ENCODE measurements at regions not wholly inside any gene's neighbourhood (a gene's known extent, or its start where the extent isn't known, plus 50 kb on each side); places are given as distances from the start of the nearest gene placed in this dataset.

DNA sequence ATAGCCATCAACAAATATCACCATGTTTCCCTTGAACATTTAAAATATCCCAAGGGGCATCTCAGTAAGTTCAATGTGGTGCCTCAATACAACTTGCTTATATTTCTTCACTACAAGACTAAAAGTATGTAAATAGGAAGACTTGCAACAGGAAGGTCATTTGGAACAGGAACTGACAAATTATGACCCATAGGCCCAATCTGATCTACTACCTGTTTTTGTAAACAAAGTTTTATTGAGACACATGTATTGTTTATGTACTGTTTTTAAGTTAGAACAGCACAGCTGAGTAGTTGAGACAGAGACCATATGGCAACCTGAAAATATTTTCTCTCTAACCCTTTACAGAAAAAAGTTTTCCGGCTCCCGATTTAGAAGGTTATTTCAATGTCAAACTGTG, 154.8 kb upstream of the TFPI start:
- CTCF ChIA-PET, result no interaction called here

DNA sequence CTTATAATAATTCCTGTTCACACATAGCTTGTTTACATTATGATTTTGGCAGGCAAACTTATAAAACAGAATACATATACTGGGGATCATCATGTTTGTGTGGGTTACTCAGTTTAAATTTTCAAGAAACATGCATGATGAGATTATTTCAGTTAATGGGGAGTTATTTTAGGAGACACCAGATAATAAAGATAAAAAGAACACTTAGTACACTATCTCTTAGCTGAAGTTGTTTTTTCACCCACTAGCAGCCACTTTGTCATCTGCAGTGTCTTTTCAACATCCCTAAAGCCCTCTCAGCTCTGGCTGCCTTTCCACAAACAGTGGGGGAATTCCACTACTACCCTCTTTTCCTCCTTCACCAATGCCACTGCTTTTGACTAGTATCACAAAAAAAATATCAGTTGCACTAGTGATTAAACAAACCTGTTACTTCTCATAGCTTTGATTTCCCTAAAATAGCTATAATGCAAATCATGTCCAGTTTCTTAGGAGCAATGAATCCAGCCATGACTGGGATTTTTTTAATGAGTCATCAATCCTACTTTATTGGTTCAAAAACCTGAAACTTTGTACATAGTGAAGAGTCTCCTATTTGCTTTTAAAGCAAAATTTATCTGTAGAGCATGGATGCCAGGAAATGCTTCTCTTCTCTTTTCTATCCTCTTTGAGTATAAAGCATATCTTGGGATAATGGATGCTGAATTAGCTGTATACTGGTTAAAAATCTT, 156.7 kb upstream of the TFPI start:
- no peak overlapping the region for H3K4me3 ChIP-seq (ENCODE audit: low read length)
- no peak for TF ChIP-seq EZH2 (IDR thresholded peaks at IDR 0.05; ENCODE audit: low read length, unreplicated experiment)
- TF ChIP-seq, protein P1, sequence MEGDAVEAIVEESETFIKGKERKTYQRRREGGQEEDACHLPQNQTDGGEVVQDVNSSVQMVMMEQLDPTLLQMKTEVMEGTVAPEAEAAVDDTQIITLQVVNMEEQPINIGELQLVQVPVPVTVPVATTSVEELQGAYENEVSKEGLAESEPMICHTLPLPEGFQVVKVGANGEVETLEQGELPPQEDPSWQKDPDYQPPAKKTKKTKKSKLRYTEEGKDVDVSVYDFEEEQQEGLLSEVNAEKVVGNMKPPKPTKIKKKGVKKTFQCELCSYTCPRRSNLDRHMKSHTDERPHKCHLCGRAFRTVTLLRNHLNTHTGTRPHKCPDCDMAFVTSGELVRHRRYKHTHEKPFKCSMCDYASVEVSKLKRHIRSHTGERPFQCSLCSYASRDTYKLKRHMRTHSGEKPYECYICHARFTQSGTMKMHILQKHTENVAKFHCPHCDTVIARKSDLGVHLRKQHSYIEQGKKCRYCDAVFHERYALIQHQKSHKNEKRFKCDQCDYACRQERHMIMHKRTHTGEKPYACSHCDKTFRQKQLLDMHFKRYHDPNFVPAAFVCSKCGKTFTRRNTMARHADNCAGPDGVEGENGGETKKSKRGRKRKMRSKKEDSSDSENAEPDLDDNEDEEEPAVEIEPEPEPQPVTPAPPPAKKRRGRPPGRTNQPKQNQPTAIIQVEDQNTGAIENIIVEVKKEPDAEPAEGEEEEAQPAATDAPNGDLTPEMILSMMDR (conservative IDR thresholded peaks at IDR 0.05; ENCODE audit: low read depth, low read length), result no peak
- no peak for TF ChIP-seq EZH2phosphoT487 (IDR thresholded peaks at IDR 0.05; ENCODE audit: borderline replicate concordance, low read length)
- DNase-seq (peak; percentile 22), ATAC-seq (no peak)
- H3K36me3 ChIP-seq (ENCODE audit: low read depth, low read length), result no peaks in the 10 kb centered on the region
- no peaks in the 10 kb centered on the region for H3K79me2 ChIP-seq (ENCODE audit: low read length)
- no peaks in the 10 kb centered on the region for H3K27me3 ChIP-seq (ENCODE audit: low read length)
- H4K20me1 ChIP-seq (ENCODE audit: low read length), result no peaks in the 10 kb centered on the region
- H3K9me3 ChIP-seq (ENCODE audit: low read length), result no peaks in the 10 kb centered on the region
- no peaks in the 10 kb centered on the region for H3K4me1 ChIP-seq (ENCODE audit: insufficient read depth, low read length)
- H3K4me2 ChIP-seq (ENCODE audit: low read length), result no peak overlapping the region
- intact Hi-C loops (cut with micrococcal nuclease), result loop anchor here (10.0 kb wide), 1 partner anchor 886 kb away; no protein-coding TSS in a partner anchor
- H3K9me2 ChIP-seq (replicated peaks; ENCODE audit: low read length), result no peaks in the 10 kb centered on the region
- no TSS peak for BruUV-seq (replicated peaks)
- H3K9ac ChIP-seq (ENCODE audit: low read length), result no peak overlapping the region
- POLR2A ChIA-PET (ENCODE audit: unreplicated experiment), result no interaction called here
- no peak overlapping the region for H2AFZ ChIP-seq (ENCODE audit: low read length)
- no peaks in the 10 kb centered on the region for H3F3A ChIP-seq (ENCODE audit: low read length, unreplicated experiment)
- CTCF ChIA-PET, result no interaction called here
- H3K27ac ChIP-seq (ENCODE audit: low read length), result no peak overlapping the region

More for the DNA sequence above, 154.8 kb upstream of the TFPI start:
- POLR2A ChIA-PET (ENCODE audit: unreplicated experiment), result no interaction called here
- Histone ChIP-seq H2AFZ (ENCODE audit: low read length) (no peak overlapping the region), H3K4me1 (ENCODE audit: insufficient read depth, low read length) (no peaks in the 10 kb centered on the region), H3K4me2 (ENCODE audit: low read length) (no peak overlapping the region), H4K20me1 (ENCODE audit: low read length) (no peaks in the 10 kb centered on the region), H3K4me3 (ENCODE audit: low read length) (no peak overlapping the region), H3K9ac (ENCODE audit: low read length) (no peak overlapping the region), H3K36me3 (ENCODE audit: low read depth, low read length) (no peaks in the 10 kb centered on the region), H3K79me2 (ENCODE audit: low read length) (no peaks in the 10 kb centered on the region), H3K9me3 (ENCODE audit: low read length) (no peaks in the 10 kb centered on the region), H3F3A (ENCODE audit: low read length, unreplicated experiment) (no peaks in the 10 kb centered on the region), H3K27me3 (ENCODE audit: low read length) (no peaks in the 10 kb centered on the region), H3K9me2 (replicated peaks; ENCODE audit: low read length) (no peaks in the 10 kb centered on the region), H3K27ac (ENCODE audit: low read length) (no peak overlapping the region)
- intact Hi-C loops (cut with micrococcal nuclease), result no loop called here
- DNase-seq (no peak), ATAC-seq (no peak)
- no TSS peak for BruUV-seq (replicated peaks)
- no peak for TF ChIP-seq EZH2 (IDR thresholded peaks at IDR 0.05; ENCODE audit: low read length, unreplicated experiment)
- no peak for TF ChIP-seq EZH2phosphoT487 (IDR thresholded peaks at IDR 0.05; ENCODE audit: borderline replicate concordance, low read length)
- TF ChIP-seq, protein P1 (conservative IDR thresholded peaks at IDR 0.05; ENCODE audit: low read depth, low read length), result no peak

DNA sequence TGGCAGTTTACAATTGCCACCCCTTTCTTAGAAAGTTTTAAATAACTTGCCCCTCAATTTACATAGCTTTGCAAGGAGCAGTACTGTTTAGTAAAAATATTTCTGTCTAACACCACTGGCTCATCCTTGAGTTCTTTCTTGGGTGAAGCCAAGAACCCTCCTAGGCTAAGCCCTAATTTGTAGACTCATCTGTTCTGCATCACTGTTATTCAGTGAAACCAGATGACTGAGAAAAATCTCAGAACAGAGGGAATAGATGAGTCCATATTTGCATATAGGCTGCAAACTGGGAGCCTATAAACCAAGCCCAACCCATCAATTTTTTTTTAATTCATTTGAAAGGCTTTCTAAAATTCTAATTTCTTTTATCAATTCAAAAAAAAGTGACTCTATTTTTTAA, 161.4 kb upstream of the TFPI start:
- POLR2A ChIA-PET (ENCODE audit: unreplicated experiment), result interaction anchor here (0.6 kb wide), 1 partner anchor 36 kb away, joined by 3 read pairs; no protein-coding TSS in a partner anchor
- no peak overlapping the region for H3K4me3 ChIP-seq (ENCODE audit: low read length)
- BruUV-seq (replicated peaks), result no TSS peak

More for the DNA sequence above, 161.4 kb upstream of the TFPI start:
- Histone ChIP-seq H3K79me2 (ENCODE audit: low read length) (no peaks in the 10 kb centered on the region), H3K4me2 (ENCODE audit: low read length) (no peak overlapping the region), H2AFZ (ENCODE audit: low read length) (no peak overlapping the region), H3K9me2 (replicated peaks; ENCODE audit: low read length) (no peaks in the 10 kb centered on the region), H3K27me3 (ENCODE audit: low read length) (no peaks in the 10 kb centered on the region), H3K4me1 (ENCODE audit: insufficient read depth, low read length) (no peaks in the 10 kb centered on the region), H4K20me1 (ENCODE audit: low read length) (no peaks in the 10 kb centered on the region), H3K27ac (ENCODE audit: low read length) (no peak overlapping the region), H3K36me3 (ENCODE audit: low read depth, low read length) (no peaks in the 10 kb centered on the region), H3K9me3 (ENCODE audit: low read length) (no peaks in the 10 kb centered on the region), H3K9ac (ENCODE audit: low read length) (no peak overlapping the region), H3F3A (ENCODE audit: low read length, unreplicated experiment) (no peaks in the 10 kb centered on the region)
- ATAC-seq, result no peak
- CTCF ChIA-PET, result no interaction called here
- DNase-seq, result no peak
- intact Hi-C loops (cut with micrococcal nuclease), result loop anchor here (10.0 kb wide), 1 partner anchor 891 kb away; no protein-coding TSS in a partner anchor
- TF ChIP-seq EZH2phosphoT487 (IDR thresholded peaks at IDR 0.05; ENCODE audit: borderline replicate concordance, low read length), result no peak
- TF ChIP-seq EZH2 (IDR thresholded peaks at IDR 0.05; ENCODE audit: low read length, unreplicated experiment), result no peak
- TF ChIP-seq, protein P1 (conservative IDR thresholded peaks at IDR 0.05; ENCODE audit: low read depth, low read length), result no peak

Data from PC-3 (cell line).